Stromal cell of bone marrow (primary cell): ENCODE measurements at regions not wholly inside any gene's neighbourhood (a gene's known extent, or its start where the extent isn't known, plus 50 kb on each side); places are given as distances from the start of the nearest gene placed in this dataset.
"Not testable (repeated sequence)": the region's sequence is repeated elsewhere in the genome, so short reads cannot be mapped to it uniquely, and the experiment has no call there.

Source experiments
- DNase-seq: peaks from one replicate; pipeline ENCODE4 v3.0.0-alpha.2; 2012; ENCODE audit warnings: low read depth

DNA sequence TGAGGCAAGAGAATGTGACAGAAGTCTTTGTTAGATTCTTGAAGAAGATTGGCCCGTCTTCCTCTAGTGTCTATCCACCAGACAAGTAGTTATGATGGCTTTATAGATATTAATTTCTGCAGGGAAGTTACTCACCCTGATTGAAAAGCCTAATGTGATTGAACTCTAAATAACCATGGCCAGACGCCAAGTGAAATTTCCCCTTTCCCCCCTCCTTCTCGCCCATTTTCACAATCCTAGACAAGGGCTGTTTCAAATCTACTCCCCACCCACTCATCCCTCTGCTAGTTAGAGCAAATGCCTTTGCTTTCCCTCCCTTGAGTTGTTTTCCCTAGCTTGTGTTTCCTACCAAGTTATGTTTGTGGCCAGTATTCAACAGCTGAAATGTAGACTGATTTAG is 182.5 kb downstream of the TMEM167A start:
- no peak for DNase-seq

DNA sequence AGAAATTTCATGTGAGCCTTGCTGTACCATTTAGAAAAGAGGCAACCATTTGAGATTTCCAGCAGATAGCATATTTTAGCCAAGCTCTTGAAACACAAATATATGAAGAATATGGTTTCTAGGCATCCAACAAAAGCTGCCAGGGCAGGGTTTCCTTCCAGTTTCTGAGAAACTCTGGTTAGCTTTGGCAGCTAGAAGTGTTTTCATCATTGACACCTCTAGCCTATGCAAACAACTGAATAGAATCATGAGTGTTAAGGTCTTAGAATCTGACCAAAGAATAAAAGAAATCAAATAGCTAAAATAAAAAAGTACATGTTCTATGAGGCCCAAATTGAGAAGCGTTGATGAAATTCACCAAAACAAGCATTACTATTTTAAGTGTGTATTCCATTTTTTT is 188.1 kb downstream of the TMEM167A start:
- no peak for DNase-seq

DNA sequence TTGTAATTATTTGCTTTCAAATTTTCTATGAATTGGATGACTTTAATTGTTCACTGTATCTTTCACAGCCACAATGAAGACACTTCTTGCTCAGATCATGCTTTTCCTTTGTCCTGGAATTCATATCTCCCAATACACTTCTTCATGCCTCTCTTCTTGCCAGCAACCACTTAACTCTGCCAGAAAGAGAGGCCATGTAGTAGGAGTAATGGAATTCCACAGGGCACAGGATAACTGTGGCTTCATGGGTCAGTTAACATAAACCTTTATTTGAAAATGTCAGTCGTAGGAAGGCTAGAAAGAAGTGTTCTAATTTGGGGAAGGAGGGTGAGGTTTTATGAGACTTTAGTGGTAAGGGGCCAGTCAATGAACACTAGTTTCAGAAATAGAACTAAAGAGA is 190.3 kb downstream of the TMEM167A start:
- DNase-seq = peak; percentile 13

DNA sequence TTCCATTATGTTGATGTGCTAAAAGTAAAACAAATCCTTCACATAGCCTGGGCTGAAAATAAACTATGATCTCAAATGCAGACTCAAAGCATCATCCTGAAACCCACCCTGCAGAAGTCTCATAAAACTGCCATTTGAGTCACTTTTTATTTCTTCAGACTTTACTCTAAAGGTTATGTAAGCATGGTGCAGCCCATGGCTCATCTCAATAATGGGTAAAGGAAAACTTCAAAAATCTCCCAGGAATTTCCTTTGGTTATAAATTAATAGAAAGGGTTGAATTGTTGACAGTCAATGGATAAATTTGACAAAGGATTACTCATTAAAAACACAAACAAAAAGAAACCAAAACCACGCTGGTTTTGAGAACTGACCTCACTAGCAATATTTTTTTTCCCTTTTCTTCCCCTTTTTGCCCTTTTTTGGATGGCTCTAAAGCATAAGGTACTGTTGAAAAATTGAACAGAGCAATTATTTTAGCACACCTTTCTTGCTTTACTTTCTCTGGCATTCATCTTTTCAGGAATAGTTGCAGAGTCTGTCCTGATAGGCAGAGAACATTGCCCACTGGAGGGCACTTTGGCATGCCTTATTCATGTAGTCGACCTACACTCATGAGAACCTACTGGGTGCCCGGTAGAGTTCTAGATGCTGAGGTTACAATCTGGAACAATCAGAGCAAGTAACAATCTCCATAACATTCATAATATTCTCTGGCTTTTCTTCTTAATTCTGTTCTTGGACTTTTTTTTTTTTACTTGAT is 191.4 kb downstream of the TMEM167A start:
- peak; percentile 64 for DNase-seq

DNA sequence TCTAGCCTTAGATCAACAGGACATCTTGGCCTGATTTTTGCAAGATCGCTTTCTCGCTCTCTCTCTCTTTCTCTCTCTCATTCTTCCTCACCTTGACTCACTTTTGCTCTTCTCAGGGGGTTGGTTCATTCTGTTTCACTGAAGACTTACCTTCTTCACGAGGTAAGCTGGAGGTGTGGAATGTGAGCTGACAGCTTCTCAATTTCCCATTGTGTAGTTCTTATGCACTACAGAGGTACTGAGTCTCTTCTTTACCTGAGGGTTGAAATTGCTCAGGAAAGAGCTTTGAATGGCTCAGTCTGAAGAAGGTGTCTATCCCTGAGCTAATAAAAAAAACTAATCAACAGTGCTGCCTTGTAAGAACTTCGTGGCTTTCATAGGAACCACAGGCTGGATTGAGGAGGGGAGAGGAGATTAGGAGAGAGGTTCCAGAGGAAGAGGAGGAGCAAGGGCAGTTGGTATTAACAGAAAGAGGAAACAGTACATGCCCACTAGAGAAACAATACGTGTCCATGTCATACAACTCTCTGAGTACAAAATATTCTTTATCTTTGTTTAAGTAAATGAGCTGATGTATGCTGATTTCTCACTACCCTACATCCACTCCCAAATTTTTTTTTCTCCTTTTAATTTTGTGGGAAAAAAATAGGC is 192.2 kb downstream of the TMEM167A start:
- DNase-seq = no peak

DNA sequence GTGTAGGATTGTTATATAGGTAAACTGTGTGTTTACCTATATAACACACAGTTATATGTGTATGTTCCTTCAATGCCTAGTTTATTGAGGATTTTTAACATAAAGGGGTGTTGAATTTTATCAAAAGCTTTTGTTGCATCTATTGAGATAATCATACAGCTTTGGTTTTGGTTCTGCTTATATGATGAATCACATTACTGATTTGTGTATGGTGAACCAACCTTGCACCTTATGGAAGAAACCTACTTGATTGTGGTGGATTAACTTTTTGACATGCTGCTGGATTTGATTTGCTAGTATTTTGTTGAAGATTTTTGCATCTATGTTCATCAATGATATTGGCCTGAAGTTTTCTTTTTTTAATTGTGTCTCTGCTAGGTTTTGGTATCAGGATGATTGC is 194.9 kb downstream of the TMEM167A start:
- DNase-seq = no peak

DNA sequence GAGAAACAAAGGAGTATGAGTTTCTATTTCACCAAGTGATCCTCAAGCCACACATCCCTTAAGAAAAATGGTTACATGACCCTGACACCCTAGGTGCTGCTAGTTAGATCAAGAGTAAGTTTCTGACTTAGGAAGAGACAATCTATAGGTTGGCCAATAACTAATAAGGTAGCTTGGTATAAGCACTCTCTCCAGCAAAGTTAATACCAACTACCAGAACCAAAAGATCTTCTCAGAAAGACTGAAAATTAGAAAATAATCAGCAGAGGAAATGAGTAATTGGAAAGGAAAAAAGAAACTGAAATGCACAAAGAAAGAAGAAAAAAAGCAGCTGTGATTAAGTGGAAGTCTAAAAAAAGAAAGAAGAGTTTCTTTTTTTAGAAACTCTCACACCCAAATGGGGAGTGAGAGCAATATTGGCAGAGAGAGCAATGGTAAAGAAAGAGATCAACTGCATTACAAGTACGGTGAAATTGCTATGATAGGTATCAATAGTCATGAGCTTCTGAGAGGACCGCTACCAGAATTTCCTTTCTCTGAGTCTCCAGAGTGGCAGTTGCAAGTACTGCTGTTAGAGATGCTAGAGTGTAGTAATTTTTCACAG is 195.5 kb downstream of the TMEM167A start:
- DNase-seq = no peak

DNA sequence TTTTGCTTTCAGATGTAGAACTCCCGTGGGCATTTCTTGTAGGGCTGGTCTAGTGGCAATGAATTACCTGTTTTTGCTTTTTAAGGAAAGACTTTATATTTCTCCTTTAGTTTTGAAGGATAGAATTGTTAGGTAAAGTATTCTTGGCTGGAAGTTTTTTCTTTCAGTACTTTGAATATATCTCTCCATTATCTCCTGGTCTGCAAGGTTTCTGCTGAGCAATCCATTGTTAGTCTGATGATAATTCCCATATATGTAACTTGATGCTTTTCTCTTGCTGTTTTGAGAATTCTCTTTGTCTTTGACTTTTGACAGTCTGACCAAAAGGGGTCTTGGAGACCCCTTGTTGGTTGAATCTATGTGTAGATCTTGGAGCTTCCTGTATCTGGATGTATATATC is 198.1 kb downstream of the TMEM167A start:
- no peak for DNase-seq

DNA sequence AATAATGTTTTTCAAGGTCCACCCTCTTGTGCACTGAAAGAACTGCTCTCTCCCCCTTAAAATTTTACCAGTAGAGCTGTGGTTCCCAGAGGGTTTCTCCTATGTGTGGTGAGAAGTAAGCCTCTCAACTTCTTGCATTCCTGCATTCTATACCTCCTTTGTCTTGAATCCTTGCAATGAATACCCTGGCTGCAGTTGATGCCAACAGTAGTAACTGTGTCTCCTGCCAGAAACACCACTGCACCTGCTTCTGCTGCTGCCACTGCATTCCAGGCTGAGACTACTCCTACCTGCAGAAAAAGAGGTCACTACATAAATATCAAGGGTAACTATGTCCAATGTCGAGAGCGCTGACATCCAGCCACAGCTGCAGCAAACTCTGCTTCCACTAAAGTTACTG is 203.7 kb downstream of the TMEM167A start:
- no peak for DNase-seq

DNA sequence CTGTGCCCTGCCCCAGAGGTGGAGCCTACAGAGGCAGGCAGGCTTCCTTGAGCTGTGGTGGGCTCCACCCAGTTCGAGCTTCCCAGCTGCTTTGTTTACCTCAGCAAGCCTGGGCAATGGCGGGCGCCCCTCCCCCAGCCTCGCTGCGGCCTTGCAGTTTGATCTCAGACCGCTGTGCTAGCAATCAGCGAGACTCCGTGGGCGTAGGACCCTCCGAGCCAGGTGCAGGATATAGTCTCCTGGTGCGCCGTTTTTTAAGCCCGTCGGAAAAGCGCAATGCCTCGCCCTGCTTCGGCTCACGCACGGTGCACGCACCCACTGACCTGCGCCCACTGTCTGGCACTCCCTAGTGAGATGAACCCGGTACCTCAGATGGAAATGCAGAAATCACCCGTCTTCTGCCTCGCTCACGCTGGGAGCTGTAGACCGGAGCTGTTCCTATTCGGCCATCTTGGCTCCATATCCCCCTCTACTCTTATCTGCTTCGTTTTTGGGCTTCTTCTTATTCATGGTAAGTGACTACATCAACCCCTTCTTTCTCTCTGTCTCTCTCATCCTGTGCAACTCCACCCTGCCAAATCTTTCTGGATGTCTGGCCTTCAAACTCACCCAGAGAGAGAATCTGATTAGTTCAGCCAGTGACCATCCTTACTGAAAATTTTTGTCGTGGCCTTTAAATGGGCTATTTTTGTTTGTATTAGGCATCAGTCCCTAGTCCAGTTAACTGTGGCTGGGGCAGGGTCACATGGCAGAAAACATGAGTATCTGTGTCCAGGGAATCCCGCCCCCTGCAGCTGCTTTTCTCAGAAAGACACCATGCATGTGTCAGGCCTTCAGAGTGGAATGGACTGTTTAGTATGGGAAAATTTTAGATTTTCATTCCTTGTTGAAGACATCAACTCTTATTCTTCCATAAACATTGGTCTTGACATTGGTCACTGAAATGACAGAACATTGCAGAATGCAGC is 204.6 kb downstream of the TMEM167A start:
- DNase-seq = not testable (repeated sequence)

DNA sequence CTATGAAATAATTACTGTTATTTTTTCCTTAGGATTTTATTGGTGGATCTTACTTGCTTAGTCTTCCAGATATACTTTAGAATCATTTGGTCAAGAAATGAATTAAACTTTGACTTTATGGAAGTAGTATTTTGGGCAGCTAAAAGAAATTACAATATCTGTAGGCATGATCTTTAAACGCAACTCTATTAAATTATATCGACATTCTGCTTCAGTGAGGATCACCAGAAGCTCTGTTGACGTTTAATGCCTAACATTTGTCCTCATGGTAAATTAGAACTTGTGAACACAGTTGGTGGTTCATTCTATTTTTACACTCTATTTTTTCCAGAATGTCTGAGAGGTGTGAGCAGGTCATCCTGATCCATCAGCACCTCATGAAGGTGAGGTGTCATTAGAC is 211.6 kb downstream of the TMEM167A start:
- no peak for DNase-seq

DNA sequence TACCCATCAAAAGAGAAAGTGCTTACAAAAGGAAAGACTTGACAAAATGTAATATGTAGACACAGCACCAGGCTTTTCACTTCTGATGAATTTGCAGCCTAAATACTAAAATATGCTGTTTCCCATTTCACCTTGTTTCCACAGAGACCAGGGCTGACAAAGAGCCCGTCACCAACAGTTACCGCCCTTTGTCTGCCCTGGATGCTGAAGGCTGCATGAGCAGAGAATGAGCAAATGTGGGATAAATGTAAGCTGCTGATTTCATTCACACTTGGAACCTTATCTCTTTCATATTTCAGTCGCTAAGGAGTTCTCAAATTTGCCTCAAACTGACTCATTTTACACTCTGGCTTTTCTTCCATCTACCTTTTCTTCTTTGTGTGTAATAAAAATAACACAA is 213.9 kb downstream of the TMEM167A start:
- no peak for DNase-seq

DNA sequence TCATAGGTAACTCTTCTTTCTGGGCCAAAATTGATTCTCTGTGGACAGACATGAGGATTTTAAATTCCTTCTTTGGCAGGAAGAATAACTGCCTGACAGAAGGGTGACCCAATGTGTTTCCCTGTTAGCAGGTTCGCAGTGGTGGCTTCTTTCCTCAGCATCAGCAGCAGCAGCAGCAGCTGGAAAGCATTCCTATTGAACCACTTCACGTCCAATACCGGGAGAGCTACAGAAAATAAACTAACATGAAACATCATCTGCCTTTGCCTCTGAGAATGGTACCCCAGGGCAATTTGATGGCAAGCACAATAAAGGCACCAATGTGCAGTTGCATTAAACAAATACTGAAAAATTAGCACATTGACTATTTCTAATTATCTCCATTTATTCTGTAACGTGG is 214.5 kb downstream of the TMEM167A start:
- no peak for DNase-seq

DNA sequence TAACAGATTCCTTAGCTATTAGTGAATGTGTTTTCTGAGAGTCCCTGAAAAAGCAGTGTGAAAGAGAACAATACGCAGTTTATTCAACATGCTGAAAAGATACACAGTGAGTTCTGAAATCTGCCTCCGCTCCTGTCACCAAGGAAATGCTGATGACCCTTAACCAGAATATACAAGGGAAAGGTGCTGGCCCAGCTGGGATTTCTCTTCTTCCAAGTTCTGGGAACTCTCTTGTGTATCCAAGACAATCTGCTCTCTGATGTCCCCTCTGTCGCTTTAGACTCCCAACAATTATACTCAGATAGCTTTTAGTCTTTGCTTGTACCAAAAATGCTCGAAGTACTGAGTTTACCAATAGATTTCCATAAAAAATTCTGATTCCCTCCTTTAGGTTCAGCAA is 214.9 kb downstream of the TMEM167A start:
- no peak for DNase-seq

DNA sequence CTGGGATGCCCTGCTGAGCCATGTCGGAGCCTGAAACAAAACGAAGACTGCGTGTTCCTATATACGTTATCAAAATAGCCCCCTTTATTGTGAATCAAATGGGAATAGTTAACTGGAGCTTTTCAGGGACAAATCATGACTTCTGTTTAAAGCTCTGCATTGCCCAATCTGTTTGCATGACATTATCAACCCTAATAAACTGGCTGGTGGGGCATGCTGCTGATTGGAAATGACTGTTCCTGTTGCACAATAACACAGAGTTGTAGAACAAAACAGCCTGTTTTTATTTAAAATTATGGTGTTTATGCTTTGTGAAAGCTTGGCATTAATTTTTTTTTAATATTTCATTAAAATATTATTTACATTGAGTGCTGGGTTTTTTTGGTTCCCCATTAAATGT is 215.5 kb downstream of the TMEM167A start:
- peak; percentile 17 for DNase-seq

DNA sequence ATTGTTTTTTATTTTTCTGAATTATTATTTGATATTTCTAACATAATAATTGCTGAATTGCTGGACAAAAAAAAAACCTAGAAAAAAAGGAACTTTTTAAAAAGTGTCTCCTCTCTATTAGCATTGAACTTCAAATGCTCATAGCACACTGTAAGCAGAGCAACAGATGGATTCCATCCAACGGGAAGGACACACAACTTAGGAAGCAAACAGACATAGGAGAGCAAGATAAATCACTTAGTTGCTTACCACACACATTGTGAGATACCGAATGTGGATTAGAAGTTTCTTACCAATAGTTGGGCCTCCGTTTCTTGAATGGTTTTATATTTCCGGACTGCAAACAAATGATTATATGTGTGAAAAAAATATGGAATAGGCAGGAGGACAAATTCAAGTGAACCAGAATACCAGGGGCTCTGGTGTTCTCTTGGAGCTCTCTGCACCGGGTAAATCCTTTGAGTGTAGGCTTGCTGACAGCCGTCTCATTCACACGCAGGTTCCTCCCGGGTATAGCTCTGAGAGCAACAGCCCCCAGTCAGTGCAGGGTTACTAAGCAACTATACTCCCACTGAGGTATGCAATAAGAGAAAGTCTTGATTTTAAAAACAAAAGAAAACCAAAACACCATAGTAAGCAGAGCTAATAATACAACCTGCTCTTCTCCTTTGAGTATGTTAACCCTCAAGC is 217.6 kb downstream of the TMEM167A start:
- DNase-seq = no peak

DNA sequence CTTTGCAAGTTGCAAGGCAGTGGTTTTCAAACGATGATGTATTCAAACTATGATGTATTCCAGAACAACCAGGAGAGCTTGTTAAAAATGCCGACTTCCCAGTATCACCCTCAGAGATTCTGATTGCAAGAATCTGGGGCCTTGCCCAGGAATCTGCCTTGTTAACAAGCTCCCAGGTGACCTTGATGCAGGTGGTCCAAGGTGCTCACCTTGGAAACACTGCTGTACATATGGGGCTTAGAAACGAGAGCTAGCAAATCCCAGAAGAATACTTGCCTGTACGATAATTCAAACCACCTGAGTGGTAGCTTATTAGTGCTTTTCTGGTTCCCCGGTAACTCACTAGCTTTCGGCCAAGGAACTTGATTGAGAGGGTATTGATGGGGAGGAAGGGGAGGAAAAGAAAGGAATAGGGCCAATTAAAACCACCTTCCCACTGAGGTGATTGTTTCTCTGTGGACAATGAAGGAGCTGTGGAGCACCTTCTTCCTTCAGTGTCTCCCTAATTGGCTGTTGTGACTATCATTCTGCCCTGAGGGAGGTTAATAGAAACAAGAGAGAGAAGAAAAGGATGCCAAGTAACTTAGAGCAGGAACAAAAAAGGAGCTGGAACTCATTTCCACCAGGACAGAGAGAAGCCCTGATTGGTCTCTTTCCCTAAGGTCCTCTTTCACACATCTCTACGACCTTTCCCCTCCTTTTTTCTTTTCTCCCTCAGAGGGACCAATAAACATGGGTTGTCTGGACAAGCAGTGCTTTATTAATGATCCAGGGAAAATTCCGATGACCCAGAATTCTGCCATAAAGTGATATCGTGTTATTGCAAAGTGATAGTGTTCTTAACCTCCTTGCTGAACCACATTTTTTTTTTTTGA is 218.8 kb downstream of the TMEM167A start:
- no peak for DNase-seq

DNA sequence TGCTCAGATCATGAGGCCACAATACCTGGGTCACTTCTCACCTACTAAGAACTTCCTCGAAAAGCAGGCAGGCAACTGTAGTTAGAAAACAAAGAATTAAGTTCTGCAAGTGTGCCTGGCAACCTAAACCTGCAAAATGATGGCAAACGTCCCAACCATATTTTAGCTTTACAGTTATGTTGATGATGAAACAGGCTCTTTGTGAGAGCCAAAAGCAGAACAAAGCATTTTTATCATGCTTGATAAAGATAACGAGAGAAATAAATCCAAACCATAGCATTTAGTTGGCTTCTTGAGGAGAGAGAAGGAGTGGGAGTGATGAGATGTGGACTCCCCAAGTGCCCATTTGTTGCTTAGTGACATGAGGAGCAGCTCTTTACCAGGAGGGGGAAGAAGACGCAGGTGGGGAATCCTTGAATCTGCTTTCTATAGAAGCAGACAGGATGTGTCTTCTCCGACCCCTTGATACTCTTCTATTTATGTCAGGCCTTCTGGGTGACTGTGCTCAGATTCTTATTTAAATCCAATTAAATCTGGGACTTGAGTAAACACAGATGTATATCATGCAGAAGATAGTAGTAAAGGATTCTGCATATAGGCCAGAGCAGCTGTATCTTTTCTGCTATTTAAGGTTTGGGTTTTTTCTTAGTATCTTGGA is 221.2 kb downstream of the TMEM167A start:
- DNase-seq = no peak

DNA sequence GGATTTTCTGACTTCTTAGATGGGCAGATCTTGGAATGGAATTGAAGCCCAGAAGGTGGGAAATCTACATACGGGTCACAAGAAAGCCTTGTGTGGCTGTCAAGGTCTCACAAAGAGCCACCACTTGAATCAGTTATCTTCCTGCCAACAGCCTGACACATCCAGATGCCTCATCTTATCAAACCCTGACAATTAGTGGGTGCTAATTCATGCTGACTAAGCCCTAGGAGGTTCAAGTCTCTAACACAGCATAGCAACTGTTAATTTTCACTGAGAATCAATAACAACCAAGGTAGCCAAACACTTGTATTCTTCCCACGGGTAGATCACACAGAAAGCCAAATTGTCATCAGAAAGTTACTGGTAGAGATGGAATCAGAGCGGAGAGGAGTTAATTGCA is 222.2 kb downstream of the TMEM167A start:
- no peak for DNase-seq

DNA sequence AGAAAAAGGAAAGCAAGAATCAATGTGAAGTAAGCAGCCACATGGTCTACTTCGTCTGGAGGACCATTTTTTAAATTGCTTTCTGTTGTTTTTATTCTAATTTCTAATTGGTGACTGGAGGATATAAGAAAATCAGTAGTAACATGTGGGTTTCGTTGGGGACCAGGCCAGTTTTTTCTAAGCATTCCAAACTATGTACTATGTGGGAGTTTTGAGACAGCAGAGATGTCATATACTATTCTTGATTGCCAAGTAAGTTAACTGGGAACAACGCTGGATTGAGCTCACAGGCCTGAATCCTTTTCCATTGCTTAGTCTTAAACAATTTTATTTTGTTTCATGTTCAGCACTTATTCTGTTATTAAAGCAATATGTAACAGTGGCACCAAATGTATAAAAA is 225.7 kb downstream of the TMEM167A start:
- DNase-seq = no peak
